CD14-positive monocyte (primary cell): ENCODE measurements at regions not wholly inside any gene's neighbourhood (a gene's known extent, or its start where the extent isn't known, plus 50 kb on each side); places are given as distances from the start of the nearest gene placed in this dataset.

Experiments
- DNase-seq, 3 donors: peaks; one replicate each; pipeline ENCODE4 v3.0.0-alpha.2; 2011 to 2022
- H2AFZ ChIP-seq: 2 replicates; pipeline ENCODE4 v1.6.0; 2012; ENCODE audit warnings: mild to moderate bottlenecking, low read depth, low read length, inconsistent platforms; ENCODE audit not compliant: insufficient read depth, poor library complexity, severe bottlenecking
- H3K27ac ChIP-seq, 2 donors: 1 replicate in 1 of 2; 2 replicates in 1 of 2; pipeline ENCODE4 v1.5.1; 2012 to 2013; ENCODE audit warnings: low read length in 2 of 2, control low read depth in 1 of 2, inconsistent platforms in 1 of 2, low read depth in 1 of 2, mild to moderate bottlenecking in 1 of 2
- H3K27me3 ChIP-seq, 2 donors: one replicate each; pipeline versions ENCODE4 v1.6.0 to v1.6.1; 2011 to 2013; ENCODE audit warnings: low read length in 2 of 2; ENCODE audit not compliant: control insufficient read depth in 2 of 2, insufficient read depth in 2 of 2
- H3K36me3 ChIP-seq, 2 donors: replicated peaks in 1 of 2; 1 replicate in 1 of 2; 2 replicates in 1 of 2; pipeline versions ENCODE4 v1.5.1 to v1.6.1; 2012 to 2013; ENCODE audit warnings: low read length in 2 of 2, control low read depth in 1 of 2, inconsistent platforms in 1 of 2, mild to moderate bottlenecking in 1 of 2; ENCODE audit not compliant: insufficient read depth in 2 of 2, control insufficient read depth in 1 of 2
- H3K4me1 ChIP-seq, 2 donors: 1 replicate in 1 of 2; 2 replicates in 1 of 2; pipeline versions ENCODE4 v1.5.1 to v1.6.1; 2012 to 2013; ENCODE audit warnings: low read length in 2 of 2, control low read depth in 1 of 2, inconsistent platforms in 1 of 2, mild to moderate bottlenecking in 1 of 2, moderate library complexity in 1 of 2; ENCODE audit not compliant: insufficient read depth in 2 of 2, control insufficient read depth in 1 of 2
- H3K4me2 ChIP-seq: replicated peaks from 2 replicates; pipeline ENCODE3; 2012; ENCODE audit warnings: low read length, moderate library complexity, mild to moderate bottlenecking; ENCODE audit not compliant: poor library complexity, severe bottlenecking; ENCODE audit errors: extremely low read depth
- H3K4me3 ChIP-seq, 3 experiments: fragments of 200-600 bp in 1 of 3; sonication (generic) in 1 of 3; replicated peaks in 1 of 3; 1 replicate in 2 of 3; 2 replicates in 1 of 3; pipeline ENCODE4 v1.5.1; 2011 to 2013; ENCODE audit warnings: low read length in 3 of 3, mild to moderate bottlenecking in 3 of 3, control low read depth in 2 of 3, low read depth in 2 of 3, inconsistent platforms in 1 of 3, moderate library complexity in 1 of 3
- H3K79me2 ChIP-seq: 2 replicates; pipeline ENCODE4 v1.6.0; 2012; ENCODE audit warnings: mild to moderate bottlenecking, control low read depth, inconsistent platforms, low read length, moderate library complexity; ENCODE audit not compliant: insufficient read depth
- H3K9ac ChIP-seq: 2 replicates; pipeline ENCODE4 v1.6.0; 2017; ENCODE audit warnings: low read length, mild to moderate bottlenecking; ENCODE audit not compliant: insufficient read depth, poor library complexity, severe bottlenecking
- H3K9me3 ChIP-seq, 2 donors: replicated peaks in 1 of 2; 1 replicate in 1 of 2; 2 replicates in 1 of 2; pipeline versions ENCODE4 v1.5.1 to v1.6.1; 2012 to 2013; ENCODE audit warnings: low read length in 2 of 2, control low read depth in 1 of 2; ENCODE audit not compliant: control insufficient read depth in 1 of 2, insufficient read depth in 1 of 2
- H4K20me1 ChIP-seq: 2 replicates; pipeline ENCODE4 v1.6.0; 2012; ENCODE audit warnings: mild to moderate bottlenecking, low read length, control low read depth, moderate library complexity; ENCODE audit not compliant: insufficient read depth
- H3K27ac Mint-ChIP-seq, 7 donors: one replicate each; pipeline ENCODE4 v1.8.0; 2020; ENCODE audit warnings: mild to moderate bottlenecking in 7 of 7, mixed read lengths in 7 of 7, moderate library complexity in 6 of 7, inconsistent platforms in 2 of 7
- H3K27me3 Mint-ChIP-seq, 3 donors: one replicate each; pipeline ENCODE4 v1.8.0; 2021 to 2022; ENCODE audit warnings: low read depth in 3 of 3, mild to moderate bottlenecking in 3 of 3, mixed read lengths in 3 of 3, moderate library complexity in 3 of 3, inconsistent platforms in 1 of 3
- H3K36me3 Mint-ChIP-seq, 2 donors: one replicate each; pipeline ENCODE4 v1.8.0; 2020; ENCODE audit warnings: mixed read lengths in 2 of 2, inconsistent platforms in 1 of 2, mild to moderate bottlenecking in 1 of 2
- H3K4me1 Mint-ChIP-seq: one replicate; pipeline ENCODE4 v1.8.0; 2020; ENCODE audit warnings: mild to moderate bottlenecking, mixed read lengths
- H3K4me3 Mint-ChIP-seq, 2 donors: one replicate each; pipeline ENCODE4 v1.8.0; 2020; ENCODE audit warnings: mild to moderate bottlenecking in 2 of 2, mixed read lengths in 2 of 2, moderate library complexity in 1 of 2
- H3K9me3 Mint-ChIP-seq, 7 donors: one replicate each; pipeline ENCODE4 v1.8.0; 2020 to 2022; ENCODE audit warnings: mixed read lengths in 7 of 7, mild to moderate bottlenecking in 6 of 7, moderate library complexity in 6 of 7, inconsistent platforms in 2 of 7
- CTCF ChIP-seq: fragments of 200-600 bp; IDR thresholded peaks from one replicate; pipeline ENCODE4 v1.8.0; 2022; ENCODE audit warnings: antibody characterized with exemption, mild to moderate bottlenecking
- WGBS: methylation state at CpG from one replicate; pipeline ENCODE4 v1.1.5; 2013; ENCODE audit warnings: missing lambda C conversion rate; ENCODE audit not compliant: insufficient coverage; 5-methylcytosine and 5-hydroxymethylcytosine counted together
- intact Hi-C, 2 donors: fragments of 100-400 bp; cut with micrococcal nuclease; formaldehyde crosslinking; loops; one replicate each; pipeline versions ENCODE4 v1.15.0 to v1.15.1; 2023

- no CpG with 5 or more reads among the region's 3 CpGs for WGBS
- Histone ChIP-seq H3K27ac (no peak overlapping the region), H3K27me3 (no peaks in the 10 kb centered on the region), H2AFZ (no peak overlapping the region), H3K9me3 (no peaks in the 10 kb centered on the region), H3K4me3 (no peak overlapping the region), H3K9ac (no peak overlapping the region), H3K79me2 (no peaks in the 10 kb centered on the region), H3K4me2 (no peak overlapping the region), H4K20me1 (no peaks in the 10 kb centered on the region), H3K36me3 (no peaks in the 10 kb centered on the region), H3K4me1 (no peaks in the 10 kb centered on the region)
- Mint-ChIP-seq H3K4me1 (no peaks in the 10 kb centered on the region), H3K4me3 (no peak overlapping the region), H3K36me3 (no peaks in the 10 kb centered on the region), H3K27ac (no peak overlapping the region), H3K9me3 (peaks cover 0 to 7% (median 5%) of the 10 kb centered on the region in 7 donors), H3K27me3 (no peaks in the 10 kb centered on the region)
- no peak for DNase-seq
- intact Hi-C loops = no loop called here
- no peak for TF ChIP-seq CTCF
Observed at GRCh38 chr3:180138871-180139270, 102.1 kb upstream of the PEX5L start.

- no peak overlapping the region for H3K27ac Mint-ChIP-seq
- no peaks in the 10 kb centered on the region for H3K36me3 ChIP-seq
- no peak overlapping the region for H3K9ac ChIP-seq
- H3K27me3 Mint-ChIP-seq = peaks cover 0 to 2% (median 0%) of the 10 kb centered on the region in 3 donors
- no peak overlapping the region for H3K4me3 Mint-ChIP-seq
- H4K20me1 ChIP-seq = no peaks in the 10 kb centered on the region
- H3K27me3 ChIP-seq = no peaks in the 10 kb centered on the region
- H3K36me3 Mint-ChIP-seq = no peaks in the 10 kb centered on the region
- no peak for DNase-seq
- H3K79me2 ChIP-seq = no peaks in the 10 kb centered on the region
- peaks cover 0 to 4% of the 10 kb centered on the region in 2 donors for H3K9me3 ChIP-seq
- no peak overlapping the region for H3K4me3 ChIP-seq
- peaks cover 2 to 10% (median 6%) of the 10 kb centered on the region in 7 donors for H3K9me3 Mint-ChIP-seq
- TF ChIP-seq CTCF = no peak
- no peaks in the 10 kb centered on the region for H3K4me1 ChIP-seq
- intact Hi-C loops = no loop called here
- H3K4me2 ChIP-seq = no peak overlapping the region
- H3K4me1 Mint-ChIP-seq = no peaks in the 10 kb centered on the region
- H2AFZ ChIP-seq = no peak overlapping the region
- no peak overlapping the region for H3K27ac ChIP-seq
- WGBS = 100% methylated on average over 2 of the region's 2 CpGs
Observed at GRCh38 chr3:180142041-180142440, 105.3 kb upstream of the PEX5L start.
